HepG2 (cell line): ENCODE measurements at regions not wholly inside any gene's neighbourhood (a gene's known extent, or its start where the extent isn't known, plus 50 kb on each side); places are given as distances from the start of the nearest gene placed in this dataset.

Source experiments
- ATAC-seq: fragments of 200-7000 bp; cut with Tn5 transposase; 3 replicates; pipeline ENCODE4 v1.9.1; 2020; ENCODE audit warnings: mild to moderate bottlenecking, moderate library complexity
- BruUV-seq: library from RNA; stranded (reverse); fragments of 400-500 nt; replicated peaks from 2 replicates; lab custom pipeline; 2021; lab: Mats Ljungman, UMichigan
- CTCF ChIA-PET: fragments of 300-600 bp; formaldehyde crosslinking; extraction: SDS; loops from one replicate; lab custom pipeline; 2021; ENCODE audit warnings: low total read pairs, inconsistent platforms, low intra/inter-chr PET ratio; lab: Yijun Ruan, JAX
- POLR2A ChIA-PET: fragments of 350-600 bp; sonication (Branson Sonifier 250); formaldehyde crosslinking; loops from one replicate; lab custom pipeline; 2020; ENCODE audit warnings: antibody characterized with exemption, inconsistent platforms; lab: Yijun Ruan, JAX
- DNase-seq: peaks from one replicate; pipeline ENCODE4 v3.0.0-alpha.2; 2015; ENCODE audit warnings: low spot score
- FAIRE-seq: peaks from 3 replicates; lab custom pipeline; 2011; peaks lifted over from hg19 to GRCh38; lab: Jason Lieb, UNC
- H2AFZ ChIP-seq: one replicate; pipeline ENCODE4 v1.6.1; 2011; ENCODE audit warnings: low read length, inconsistent platforms
- H3K27ac ChIP-seq: fragments of 300-600 bp; 3 replicates; pipeline ENCODE4 v1.8.0; 2011; ENCODE audit warnings: mixed run types, mild to moderate bottlenecking, mixed read lengths, low read length, inconsistent platforms; ENCODE audit not compliant: insufficient read depth; ENCODE audit errors: extremely low read length
- H3K27me3 ChIP-seq, 2 experiments: fragments of 200-600 bp in 1 of 2; 2 replicates in 1 of 2; 3 replicates in 1 of 2; pipeline versions ENCODE4 v1.6.0 to v1.8.0; 2011; ENCODE audit warnings: low read length in 2 of 2, mild to moderate bottlenecking in 2 of 2, moderate library complexity in 2 of 2, inconsistent platforms in 1 of 2; ENCODE audit not compliant: insufficient read depth in 2 of 2, control insufficient read depth in 1 of 2
- H3K36me3 ChIP-seq, 2 experiments: fragments of 200-600 bp in 1 of 2; replicated peaks in 1 of 2; 2 replicates in 1 of 2; 3 replicates in 1 of 2; pipeline versions ENCODE4 v1.5.1 to v1.8.0; 2011; ENCODE audit warnings: low read length in 2 of 2, inconsistent platforms in 1 of 2; ENCODE audit not compliant: insufficient read depth in 2 of 2, control insufficient read depth in 1 of 2
- H3K4me1 ChIP-seq: 2 replicates; pipeline ENCODE4 v1.5.1; 2012; ENCODE audit warnings: low read length, inconsistent platforms; ENCODE audit not compliant: insufficient read depth
- H3K4me2 ChIP-seq: 2 replicates; pipeline ENCODE4 v1.6.0; 2011; ENCODE audit warnings: low read depth, low read length, inconsistent platforms
- H3K4me3 ChIP-seq, 3 experiments: fragments of 200-600 bp in 1 of 3; sonication (generic), shearing (Covaris generic) in 1 of 3; replicated peaks in 1 of 3; 2 replicates each; pipeline ENCODE4 v1.5.1; 2011 to 2016; ENCODE audit warnings: low read length in 3 of 3, inconsistent platforms in 2 of 3, low read depth in 2 of 3, mild to moderate bottlenecking in 2 of 3, control low read depth in 1 of 3, mixed read lengths in 1 of 3; ENCODE audit not compliant: insufficient read depth in 1 of 3
- H3K79me2 ChIP-seq: one replicate; pipeline ENCODE4 v1.6.1; 2011; ENCODE audit warnings: low read length, inconsistent platforms; ENCODE audit not compliant: insufficient read depth
- H3K9ac ChIP-seq: 2 replicates; pipeline ENCODE4 v1.6.0; 2011; ENCODE audit warnings: mild to moderate bottlenecking, low read depth, low read length, inconsistent platforms; ENCODE audit not compliant: insufficient read depth
- H3K9me3 ChIP-seq: 2 replicates; pipeline ENCODE4 v1.5.1; 2012; ENCODE audit warnings: mild to moderate bottlenecking, low read length
- H4K20me1 ChIP-seq: 2 replicates; pipeline ENCODE4 v1.6.0; 2011; ENCODE audit warnings: inconsistent platforms, mild to moderate bottlenecking, low read length, moderate library complexity; ENCODE audit not compliant: insufficient read depth
- ARID2 ChIP-seq: sonication (generic); formaldehyde crosslinking; IDR thresholded peaks from 2 replicates; pipeline ENCODE4 v1.8.1; 2022; ENCODE audit warnings: mild to moderate bottlenecking, missing genetic modification reagents, borderline replicate concordance
- CCAR2 ChIP-seq: fragments of 200-400 bp; formaldehyde crosslinking; optimal IDR thresholded peaks from 2 replicates; pipeline ENCODE3; 2018; ENCODE audit warnings: low read depth, mild to moderate bottlenecking, low read length, moderate library complexity
- E2F1 ChIP-seq: sonication (generic); formaldehyde crosslinking; IDR thresholded peaks from 2 replicates; pipeline ENCODE4 v1.5.0; 2020; ENCODE audit warnings: missing genetic modification reagents
- FIP1L1 ChIP-seq: fragments of 200-400 bp; formaldehyde crosslinking; IDR thresholded peaks from 2 replicates; pipeline ENCODE4 v1.6.1; 2018; ENCODE audit warnings: low read depth, mild to moderate bottlenecking, low read length, moderate library complexity, borderline replicate concordance; ENCODE audit not compliant: insufficient read depth
- NFYB ChIP-seq: sonication (generic); formaldehyde crosslinking; IDR thresholded peaks from 2 replicates; pipeline ENCODE4 v1.4.0; 2020; ENCODE audit warnings: missing genetic modification reagents
- RAD21 ChIP-seq: fragments of 450-650 bp; formaldehyde crosslinking; IDR thresholded peaks from 2 replicates; pipeline ENCODE4 v1.5.0; 2020; ENCODE audit warnings: mild to moderate bottlenecking
- SSRP1 ChIP-seq: IDR thresholded peaks from 2 replicates; pipeline ENCODE4 v1.6.1; 2016; ENCODE audit warnings: control low read depth
- ZBTB40 ChIP-seq, 2 experiments: fragments of 450-650 bp in 1 of 2; sonication (generic) in 1 of 2; formaldehyde crosslinking in 1 of 2; IDR thresholded peaks; 2 replicates each; pipeline versions ENCODE4 v1.6.1 to v1.8.0; 2016 to 2022; ENCODE audit warnings: antibody characterized with exemption in 1 of 2, mild to moderate bottlenecking in 1 of 2, missing genetic modification reagents in 1 of 2
- ZMYM3 ChIP-seq: sonication (generic); formaldehyde crosslinking; IDR thresholded peaks from 2 replicates; pipeline ENCODE4 v1.5.1; 2020; ENCODE audit warnings: mild to moderate bottlenecking, missing genetic modification reagents
- ZNF33B ChIP-seq: sonication (generic); formaldehyde crosslinking; IDR thresholded peaks from 2 replicates; pipeline ENCODE4 v1.5.1; 2020; ENCODE audit warnings: mild to moderate bottlenecking, missing genetic modification reagents
- ZNF503 ChIP-seq: sonication (generic); formaldehyde crosslinking; IDR thresholded peaks from 2 replicates; pipeline ENCODE4 v1.4.0; 2020; ENCODE audit warnings: missing genetic modification reagents
- ZNF530 ChIP-seq: sonication (generic); formaldehyde crosslinking; IDR thresholded peaks from 2 replicates; pipeline ENCODE4 v1.5.0; 2020; ENCODE audit warnings: low read depth, mild to moderate bottlenecking, missing genetic modification reagents
- ZNF549 ChIP-seq: sonication (generic); formaldehyde crosslinking; IDR thresholded peaks from 2 replicates; pipeline ENCODE4 v1.5.0; 2020; ENCODE audit warnings: missing genetic modification reagents
- ZNF670 ChIP-seq: sonication (generic); formaldehyde crosslinking; IDR thresholded peaks from 2 replicates; pipeline ENCODE4 v1.8.0; 2022; ENCODE audit warnings: mild to moderate bottlenecking, missing genetic modification reagents, borderline replicate concordance
- WGBS: methylation state at CpG from one replicate; pipeline ENCODE4 v1.1.6; 2017; ENCODE audit warnings: low lambda C conversion rate; 5-methylcytosine and 5-hydroxymethylcytosine counted together
- in situ Hi-C: cut with HindIII; loops from 2 replicates; pipeline ENCODE4 v1.10.0; 2017; ENCODE audit warnings: low pct_unique_long_range_greater_than_20kb; ENCODE audit not compliant: extremely low pct_ligation_motif_present
- intact Hi-C: fragments of 100-400 bp; cut with micrococcal nuclease; formaldehyde crosslinking; loops from one replicate; pipeline ENCODE4 v1.10.0; 2022; ENCODE audit not compliant: unreplicated experiment

- ChIA-PET CTCF (no interaction called here), POLR2A (no interaction called here)
- 9% methylated on average over 4 of the region's 4 CpGs for WGBS
- FAIRE-seq = no peak
- Histone ChIP-seq H3K27ac (no peak overlapping the region), H3K36me3 (no peaks in the 10 kb centered on the region), H3K4me3 (no peak overlapping the region), H3K79me2 (no peaks in the 10 kb centered on the region), H3K9ac (no peak overlapping the region), H4K20me1 (no peaks in the 10 kb centered on the region), H3K9me3 (no peaks in the 10 kb centered on the region), H2AFZ (no peak overlapping the region), H3K4me2 (no peak overlapping the region), H3K4me1 (peaks cover 13% of the 10 kb centered on the region), H3K27me3 (peaks cover 0 to 11% of the 10 kb centered on the region in 2 experiments; a peak in 4 of 5 replicates)
- no TSS peak for BruUV-seq
- intact Hi-C loops (no loop called here), in situ Hi-C loops (no loop called here)
- no peak for ATAC-seq
- no peak for DNase-seq
- TF ChIP-seq ZMYM3 (no peak), ZBTB40 (IDR thresholded peaks at IDR 0.05) (no peak), ZBTB40 (CRISPR knock-in tag; IDR thresholded peaks at IDR 0.05) (no peak), CCAR2 (no peak), NFYB (CRISPR knock-in tag) (no peak), RAD21 (no peak), E2F1 (no peak), ZNF33B (CRISPR knock-in tag) (no peak), ZNF670 (CRISPR knock-in tag) (no peak), ARID2 (CRISPR knock-in tag) (no peak), ZNF549 (no peak), ZNF503 (CRISPR knock-in tag) (no peak), FIP1L1 (no peak), SSRP1 (CRISPR knock-in tag) (no peak), ZNF530 (no peak)
Measured at GRCh38 chr1:244151537-244151936, 100.5 kb downstream of the ZBTB18 start.
